Jurkat, Clone E6-1 (cell line): ENCODE measurements at regions not wholly inside any gene's neighbourhood (a gene's known extent, or its start where the extent isn't known, plus 50 kb on each side); places are given as distances from the start of the nearest gene placed in this dataset.

ENCODE experiments used
- DNase-seq: peaks from one replicate; pipeline ENCODE4 v3.0.0-alpha.2; 2011; ENCODE audit warnings: low read depth, low spot score
- H3K4me3 ChIP-seq: 2 replicates; pipeline ENCODE4 v1.5.1; 2011; ENCODE audit warnings: mild to moderate bottlenecking, low read length, control low read depth, moderate library complexity

GRCh38 chr5:29387384-29387783 is 1806.1 kb upstream of the CDH6 start:
- no peak overlapping the region for H3K4me3 ChIP-seq
- DNase-seq: no peak

DNA sequence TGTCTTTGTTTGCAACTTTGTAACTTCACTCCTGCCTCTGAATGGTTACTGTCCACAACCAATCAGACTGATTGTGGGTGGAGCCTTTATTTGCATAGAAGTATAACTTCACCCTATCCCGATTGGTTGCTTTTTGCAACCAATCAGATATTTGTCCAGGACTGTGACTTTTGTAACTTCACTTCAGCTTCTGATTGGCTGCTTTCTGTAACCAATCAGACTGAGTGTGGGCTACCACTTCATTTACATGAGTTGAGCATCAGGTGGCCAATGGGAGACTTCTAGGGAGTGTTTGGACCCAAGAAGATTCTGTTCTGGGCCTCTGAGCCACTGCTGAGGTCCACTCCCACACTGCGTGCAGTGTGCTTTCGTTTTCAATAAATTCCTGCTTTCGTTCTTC is 1810.7 kb upstream of the CDH6 start:
- no peak for DNase-seq
- no peak overlapping the region for H3K4me3 ChIP-seq

DNA sequence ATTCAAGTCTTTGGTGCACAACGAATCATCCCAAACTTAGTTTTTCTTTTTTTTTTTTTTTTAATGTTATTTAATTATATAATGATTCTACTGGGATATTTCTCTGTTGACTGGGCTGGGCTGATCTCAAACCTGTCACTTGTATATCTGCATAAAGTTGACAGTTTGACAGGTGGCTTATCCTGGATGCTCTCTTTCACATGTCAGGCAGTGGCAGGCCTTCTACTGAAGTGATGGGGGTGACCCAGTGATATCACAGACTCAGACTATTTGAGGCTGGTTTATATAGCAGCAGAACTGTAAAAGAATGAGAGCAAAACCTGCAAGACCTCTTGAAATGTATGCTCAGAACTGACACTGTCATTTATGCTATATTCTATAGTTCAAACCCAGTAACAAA is 1813.5 kb upstream of the CDH6 start:
- no peak overlapping the region for H3K4me3 ChIP-seq
- DNase-seq: no peak

DNA sequence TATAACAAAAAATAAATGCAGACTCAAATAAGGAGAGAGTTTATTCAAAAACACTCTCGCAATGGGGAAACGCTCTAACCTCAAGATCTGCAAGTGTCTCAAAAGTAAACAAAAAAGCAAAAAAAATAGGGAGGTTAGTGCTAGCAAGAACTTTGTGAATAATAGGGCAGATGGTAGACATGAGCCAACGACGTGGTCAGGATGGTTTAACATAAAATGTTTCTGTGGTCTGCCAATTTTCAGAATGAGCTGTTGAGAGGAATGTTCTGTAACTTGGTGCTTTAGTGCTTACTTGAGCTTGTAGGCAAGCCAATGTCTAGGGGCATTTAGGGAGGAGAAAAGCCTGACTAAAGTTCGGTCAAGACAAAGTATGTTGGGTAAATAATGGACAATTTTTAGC is 1813.9 kb upstream of the CDH6 start:
- no peak overlapping the region for H3K4me3 ChIP-seq
- DNase-seq: peak; percentile 22

GRCh38 chr5:29378104-29378503 is 1815.4 kb upstream of the CDH6 start:
- no peak for DNase-seq
- no peak overlapping the region for H3K4me3 ChIP-seq

GRCh38 chr5:29370248-29370647 is 1823.2 kb upstream of the CDH6 start:
- no peak overlapping the region for H3K4me3 ChIP-seq
- no peak for DNase-seq

GRCh38 chr5:29367176-29367833 is 1826.2 kb upstream of the CDH6 start:
- peak; percentile 21 for DNase-seq
- no peak overlapping the region for H3K4me3 ChIP-seq

GRCh38 chr5:29351170-29351569 is 1842.3 kb upstream of the CDH6 start:
- no peak overlapping the region for H3K4me3 ChIP-seq
- no peak for DNase-seq

GRCh38 chr5:29337030-29337429 is 1856.5 kb upstream of the CDH6 start:
- DNase-seq: no peak
- H3K4me3 ChIP-seq: no peak overlapping the region

GRCh38 chr5:29321591-29321990 is 1871.9 kb upstream of the CDH6 start:
- no peak for DNase-seq
- no peak overlapping the region for H3K4me3 ChIP-seq

DNA sequence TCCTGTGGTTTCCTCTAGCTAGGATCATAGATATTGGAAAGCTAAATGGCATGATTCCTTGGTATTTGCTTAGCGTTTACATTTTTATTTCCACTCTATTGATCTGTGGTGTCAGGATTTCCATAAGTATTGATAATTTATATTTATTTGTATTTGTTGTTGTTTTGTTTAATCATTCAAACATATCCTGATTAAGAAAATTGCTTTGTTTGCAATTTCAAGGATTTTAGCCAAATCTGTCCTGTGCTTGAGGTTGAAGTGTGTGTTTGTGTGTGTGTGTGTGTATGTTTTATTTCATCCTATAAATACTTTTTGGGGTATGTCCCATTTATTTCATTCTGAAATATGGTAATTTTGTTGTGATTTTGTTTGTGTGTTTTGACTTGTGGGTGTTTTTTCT is 1884.1 kb upstream of the CDH6 start:
- no peak overlapping the region for H3K4me3 ChIP-seq
- no peak for DNase-seq

GRCh38 chr5:29307478-29307877 is 1886.0 kb upstream of the CDH6 start:
- no peak overlapping the region for H3K4me3 ChIP-seq
- DNase-seq: no peak

DNA sequence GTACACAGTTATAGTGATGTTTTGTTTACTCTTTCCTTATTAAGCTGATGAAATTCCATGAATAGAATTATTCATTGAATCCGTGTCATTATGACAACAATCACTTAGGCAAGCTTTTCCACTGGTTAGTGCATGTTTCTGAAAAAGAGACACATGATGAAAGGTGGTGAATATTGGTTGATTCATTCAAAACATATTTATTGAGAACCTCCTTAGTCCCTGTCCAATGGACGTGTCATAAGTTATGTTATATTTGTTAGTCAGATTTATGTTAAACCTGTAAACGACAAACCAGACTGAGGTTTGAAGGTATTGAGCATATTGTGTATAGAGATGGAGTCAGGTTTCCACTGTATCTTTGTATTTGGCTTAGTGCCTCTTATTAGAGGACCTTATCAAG is 1888.9 kb upstream of the CDH6 start:
- no peak for DNase-seq
- H3K4me3 ChIP-seq: no peak overlapping the region

DNA sequence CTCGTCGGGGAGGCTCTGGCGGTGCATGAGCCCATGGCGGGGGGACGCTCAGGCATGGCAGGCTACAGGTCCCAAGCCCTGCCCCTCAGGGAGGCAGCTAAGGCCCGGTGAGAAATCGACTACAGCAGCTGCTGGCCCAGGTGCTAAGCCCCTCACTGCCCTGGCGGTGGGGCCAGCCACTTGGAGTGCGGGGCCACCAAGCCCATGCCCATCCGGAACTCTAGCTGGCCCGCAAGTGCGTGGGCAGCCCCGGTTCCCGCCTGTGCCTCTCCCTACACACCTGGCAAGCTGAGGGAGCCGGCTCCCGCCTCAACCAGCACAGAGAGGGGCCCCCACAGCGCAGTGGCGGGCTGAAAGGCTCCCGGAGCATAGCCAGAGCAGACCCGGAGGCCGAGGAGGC is 1896.9 kb upstream of the CDH6 start:
- H3K4me3 ChIP-seq: no peak overlapping the region
- DNase-seq: no peak

- no peak for DNase-seq
- H3K4me3 ChIP-seq: no peak overlapping the region
Observed at GRCh38 chr5:29277642-29278041, 1915.8 kb upstream of the CDH6 start.

GRCh38 chr5:29276371-29276770 is 1917.1 kb upstream of the CDH6 start:
- no peak for DNase-seq
- H3K4me3 ChIP-seq: no peak overlapping the region

DNA sequence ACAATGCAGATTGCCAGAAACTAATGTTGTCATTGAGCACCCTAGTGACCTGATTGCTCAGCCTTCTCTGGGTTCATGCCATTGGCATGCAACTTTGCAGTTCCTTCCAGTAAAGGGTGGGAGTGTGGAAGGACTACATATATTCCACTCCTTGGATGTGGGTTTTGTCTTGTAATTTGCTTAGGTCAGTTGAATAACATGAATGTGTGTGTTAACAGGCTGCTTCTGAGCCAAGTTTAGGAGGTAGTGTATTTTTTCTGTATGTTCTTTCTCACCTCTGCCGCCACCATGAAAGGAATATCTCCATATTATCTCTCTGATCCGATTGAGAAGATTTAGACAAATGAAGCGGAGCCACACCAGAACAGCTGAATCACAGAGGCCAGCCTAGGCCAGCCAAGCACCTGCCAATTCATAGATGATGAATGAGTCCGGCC is 1929.6 kb upstream of the CDH6 start:
- DNase-seq: no peak
- no peak overlapping the region for H3K4me3 ChIP-seq

DNA sequence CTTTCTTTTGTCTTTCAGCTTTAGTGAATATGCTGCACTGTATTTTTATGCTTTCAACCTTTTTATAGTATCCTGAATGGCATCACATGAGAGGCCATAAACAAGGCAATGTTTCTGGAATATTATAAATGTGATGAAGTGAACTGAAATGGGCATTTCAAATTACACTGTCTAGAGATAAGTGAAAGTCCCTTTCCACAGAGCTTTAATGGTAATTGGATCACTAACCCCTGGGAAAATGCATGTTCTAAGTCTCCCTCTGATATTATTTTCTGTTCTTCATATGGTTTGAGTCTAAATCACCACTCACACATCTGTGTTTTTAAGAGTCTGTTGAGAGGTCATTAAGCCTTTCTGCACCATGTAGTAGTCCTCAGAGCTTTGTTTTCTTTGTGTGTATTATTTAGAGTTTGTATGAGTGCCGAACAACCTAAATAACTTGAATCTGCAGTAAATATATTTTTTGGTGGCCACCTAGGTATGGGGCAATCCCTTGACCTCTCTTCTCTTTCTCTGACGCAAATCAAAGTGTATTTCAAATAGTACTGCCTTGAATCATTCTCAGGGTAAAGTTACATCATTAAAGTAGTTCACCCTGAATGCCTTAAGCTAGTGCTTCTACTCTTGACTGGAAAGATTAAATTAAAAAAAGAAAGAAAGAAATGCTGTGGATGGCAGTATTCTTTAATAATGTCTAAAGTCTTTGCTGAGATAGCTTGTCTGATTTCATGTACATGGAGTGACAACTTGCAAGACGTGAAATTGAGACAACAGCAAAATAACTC is 1931.0 kb upstream of the CDH6 start:
- no peak for DNase-seq

GRCh38 chr5:29261213-29261612 is 1932.3 kb upstream of the CDH6 start:
- DNase-seq: no peak
- H3K4me3 ChIP-seq: no peak overlapping the region

More for the DNA sequence above, 1931.0 kb upstream of the CDH6 start:
- no peak overlapping the region for H3K4me3 ChIP-seq

DNA sequence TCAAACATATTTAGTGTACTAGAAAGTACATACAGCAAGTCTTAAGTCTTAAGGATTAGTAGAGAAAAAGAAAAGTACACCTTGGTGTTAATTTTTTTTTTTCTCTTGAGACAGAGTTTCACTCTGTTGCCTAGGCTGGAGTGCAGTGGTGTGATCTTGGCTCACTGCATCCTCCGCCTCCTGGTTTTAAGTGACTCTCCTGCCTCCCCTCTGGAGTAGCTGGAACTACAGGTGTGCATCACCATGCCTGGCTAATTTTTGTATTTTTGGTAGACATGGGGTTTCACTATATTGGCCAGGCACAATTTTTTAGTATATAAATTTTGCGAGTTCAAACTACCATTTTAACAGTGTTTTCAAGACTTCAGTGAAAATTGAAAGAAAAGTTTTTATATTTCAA is 1941.1 kb upstream of the CDH6 start:
- DNase-seq: no peak

More for the DNA sequence above, 1941.1 kb upstream of the CDH6 start:
- no peak overlapping the region for H3K4me3 ChIP-seq
